ENCODE measurements at regions not wholly inside any gene's neighbourhood (a gene's known extent, or its start where the extent isn't known, plus 50 kb on each side); places are given as distances from the start of the nearest gene placed in this dataset.

GRCh38 chr11:44372989-44373388 is 63.0 kb upstream of the ALX4 start:
- CTCF ChIA-PET: no interaction called here
- no peak for DNase-seq (ENCODE audit: low read depth, low spot score)
- Histone ChIP-seq H2AFZ (ENCODE audit: control insufficient read depth, low read depth, low read length) (no peak overlapping the region), H3K36me3 (ENCODE audit: control insufficient read depth in 2 of 2, insufficient read depth in 2 of 2, low read length in 1 of 2) (no peaks in the 10 kb centered on the region), H3K9ac (ENCODE audit: control insufficient read depth, insufficient read depth, low read length) (no peak overlapping the region), H3K79me2 (ENCODE audit: control insufficient read depth, insufficient read depth, low read length) (no peaks in the 10 kb centered on the region), H3K4me2 (ENCODE audit: control insufficient read depth, insufficient read depth) (no peak overlapping the region), H3K27ac (ENCODE audit: control insufficient read depth, insufficient read depth) (no peak overlapping the region), H3K4me3 (no peak overlapping the region), H3K4me1 (ENCODE audit: control insufficient read depth, insufficient read depth, low read length) (no peaks in the 10 kb centered on the region), H4K20me1 (ENCODE audit: control insufficient read depth, insufficient read depth) (no peaks in the 10 kb centered on the region), H3K9me3 (replicated peaks; ENCODE audit: control insufficient read depth, insufficient read depth, low read length) (no peaks in the 10 kb centered on the region; the same call in 2 of the 3 replicates), H3K27me3 (replicated peaks in 1 of 2; ENCODE audit: control insufficient read depth in 2 of 2, insufficient read depth in 2 of 2, low read length in 1 of 2) (no peaks in the 10 kb centered on the region; a peak in 1 of 4 replicates)
- intact Hi-C loops (cut with micrococcal nuclease; ENCODE audit: unreplicated experiment): no loop called here
- RAD21 ChIA-PET (ENCODE audit: unreplicated experiment): no interaction called here
- TF ChIP-seq BCLAF1 (IDR thresholded peaks at IDR 0.05): no peak
- TF ChIP-seq SIX5 (IDR thresholded peaks at IDR 0.05; ENCODE audit: low read depth, low read length, severe bottlenecking): peak; percentile 55
- POLR2A ChIA-PET: no interaction called here
- no peak for FAIRE-seq
- in situ Hi-C loops (cut with MboI): no loop called here
- no peak for ATAC-seq
- SMC1A ChIA-PET (ENCODE audit: uncharacterized antibody, unreplicated experiment): no interaction called here
- WGBS (ENCODE audit: insufficient coverage, insufficient replicate concordance, low lambda C conversion rate, missing lambda C conversion rate): 25% methylated on average over 3 of the region's 3 CpGs
- BruUV-seq (replicated peaks): no TSS peak

GRCh38 chr11:44374001-44374400 is 64.1 kb upstream of the ALX4 start:
- Histone ChIP-seq H3K79me2 (ENCODE audit: control insufficient read depth, insufficient read depth, low read length) (no peaks in the 10 kb centered on the region), H3K4me1 (ENCODE audit: control insufficient read depth, insufficient read depth, low read length) (no peaks in the 10 kb centered on the region), H3K36me3 (ENCODE audit: control insufficient read depth in 2 of 2, insufficient read depth in 2 of 2, low read length in 1 of 2) (no peaks in the 10 kb centered on the region), H3K27me3 (replicated peaks in 1 of 2; ENCODE audit: control insufficient read depth in 2 of 2, insufficient read depth in 2 of 2, low read length in 1 of 2) (no peaks in the 10 kb centered on the region; a peak in 1 of 4 replicates), H3K4me2 (ENCODE audit: control insufficient read depth, insufficient read depth) (no peak overlapping the region), H3K4me3 (no peak overlapping the region), H3K27ac (ENCODE audit: control insufficient read depth, insufficient read depth) (no peak overlapping the region), H3K9me3 (replicated peaks; ENCODE audit: control insufficient read depth, insufficient read depth, low read length) (no peaks in the 10 kb centered on the region; the same call in 2 of the 3 replicates), H2AFZ (ENCODE audit: control insufficient read depth, low read depth, low read length) (no peak overlapping the region), H4K20me1 (ENCODE audit: control insufficient read depth, insufficient read depth) (no peaks in the 10 kb centered on the region), H3K9ac (ENCODE audit: control insufficient read depth, insufficient read depth, low read length) (no peak overlapping the region)
- ChIA-PET SMC1A (ENCODE audit: uncharacterized antibody, unreplicated experiment) (no interaction called here), CTCF (no interaction called here), POLR2A (interaction anchor here (0.5 kb wide), 1 partner anchor 88 kb away, joined by 3 read pairs; no protein-coding TSS in a partner anchor), RAD21 (ENCODE audit: unreplicated experiment) (no interaction called here)
- FAIRE-seq (no peak), ATAC-seq (no peak), DNase-seq (ENCODE audit: low read depth, low spot score) (no peak)
- in situ Hi-C loops (cut with MboI) (no loop called here), intact Hi-C loops (cut with micrococcal nuclease; ENCODE audit: unreplicated experiment) (no loop called here)
- no TSS peak for BruUV-seq (replicated peaks)
- TF ChIP-seq NFYB (IDR thresholded peaks at IDR 0.05; ENCODE audit: insufficient read depth, low read depth, low read length) (no peak), SIN3A (IDR thresholded peaks at IDR 0.05; ENCODE audit: low read depth, low read length) (no peak), POLR2A (IDR thresholded peaks at IDR 0.05; ENCODE audit: low read depth, low read length) (no peak), POLR2AphosphoS2 (IDR thresholded peaks at IDR 0.05; ENCODE audit: low read depth, low read length) (no peak), NR2C2 (IDR thresholded peaks at IDR 0.05; ENCODE audit: borderline replicate concordance, control insufficient read depth, insufficient read length, low read depth) (no peak), BHLHE40 (IDR thresholded peaks at IDR 0.05; ENCODE audit: borderline replicate concordance in 1 of 2, low read depth in 2 of 2, low read length in 1 of 2) (no peak), FOXM1 (IDR thresholded peaks at IDR 0.05; ENCODE audit: low read depth, low read length) (no peak), EP300 (IDR thresholded peaks at IDR 0.05; ENCODE audit: borderline replicate concordance in 1 of 2, control insufficient read depth in 1 of 2, low read depth in 2 of 2, low read length in 2 of 2) (no peak), ZBTB11 (CRISPR knock-in tag; IDR thresholded peaks at IDR 0.05) (no peak), RELA (IDR thresholded peaks at IDR 0.05; ENCODE audit: borderline replicate concordance, partially characterized antibody) (no peak), RCOR1 (conservative IDR thresholded peaks at IDR 0.05; ENCODE audit: low read depth, low read length) (no peak)

All from GM12878 (cell line).